ENCODE measurements at regions not wholly inside any gene's neighbourhood (a gene's known extent, or its start where the extent isn't known, plus 50 kb on each side); places are given as distances from the start of the nearest gene placed in this dataset.

GRCh38 chr11:134746609-134747008, 334.6 kb upstream of the B3GAT1 start:
- Histone ChIP-seq H3K9me3 (no peaks in the 10 kb centered on the region), H3K4me3 (no peak overlapping the region), H3K27me3 (no peaks in the 10 kb centered on the region), H3K27ac (no peak overlapping the region), H3K4me1 (ENCODE audit: insufficient read depth) (peaks cover 2% of the 10 kb centered on the region), H3K36me3 (no peaks in the 10 kb centered on the region)
- TF ChIP-seq EP300 (IDR thresholded peaks at IDR 0.05) (no peak), POLR2A (IDR thresholded peaks at IDR 0.05) (no peak), CTCF (IDR thresholded peaks at IDR 0.05) (no peak)
- intact Hi-C loops (cut with DNase I) = no loop called here
- WGBS, 3 donors = 73 to 86% (median 81%) methylated on average over 2 of the region's 2 CpGs
- DNase-seq = no peak

GRCh38 chr11:134745456-134745855, 333.4 kb upstream of the B3GAT1 start:
- Histone ChIP-seq H3K27me3 (no peaks in the 10 kb centered on the region), H3K9me3 (no peaks in the 10 kb centered on the region), H3K4me3 (no peak overlapping the region), H3K27ac (no peak overlapping the region), H3K4me1 (ENCODE audit: insufficient read depth) (peaks cover 2% of the 10 kb centered on the region), H3K36me3 (no peaks in the 10 kb centered on the region)
- DNase-seq = no peak
- intact Hi-C loops (cut with DNase I) = no loop called here
- WGBS, 3 donors = 53 to 81% (median 64%) methylated on average over 3 of the region's 3 CpGs
- no peak for TF ChIP-seq EP300 (IDR thresholded peaks at IDR 0.05)
- no peak for TF ChIP-seq POLR2A (IDR thresholded peaks at IDR 0.05)
- no peak for TF ChIP-seq CTCF (IDR thresholded peaks at IDR 0.05)

- intact Hi-C loops (cut with DNase I) = no loop called here
- no peak overlapping the region for H3K27ac ChIP-seq
- no peaks in the 10 kb centered on the region for H3K9me3 ChIP-seq
- no peaks in the 10 kb centered on the region for H3K27me3 ChIP-seq
- no peaks in the 10 kb centered on the region for H3K36me3 ChIP-seq
- no peak overlapping the region for H3K4me3 ChIP-seq
- peaks cover 2% of the 10 kb centered on the region for H3K4me1 ChIP-seq (ENCODE audit: insufficient read depth)
- TF ChIP-seq POLR2A (IDR thresholded peaks at IDR 0.05) (no peak), CTCF (IDR thresholded peaks at IDR 0.05) (no peak), EP300 (IDR thresholded peaks at IDR 0.05) (no peak)
- WGBS, 3 donors = 84 to 100% (median 91%) methylated on average over 4 of the region's 4 CpGs
- no peak for DNase-seq
Measured at GRCh38 chr11:134743820-134744195, 331.8 kb upstream of the B3GAT1 start.

- no peak overlapping the region for H3K27ac ChIP-seq
- TF ChIP-seq POLR2A (IDR thresholded peaks at IDR 0.05) (no peak), CTCF (IDR thresholded peaks at IDR 0.05) (no peak), EP300 (IDR thresholded peaks at IDR 0.05) (no peak)
- H3K4me3 ChIP-seq = no peak overlapping the region
- no peaks in the 10 kb centered on the region for H3K27me3 ChIP-seq
- WGBS, 3 donors = 43 to 52% (median 46%) methylated on average over 12 of the region's 12 CpGs
- no peaks in the 10 kb centered on the region for H3K36me3 ChIP-seq
- intact Hi-C loops (cut with DNase I) = no loop called here
- no peak for DNase-seq
- H3K4me1 ChIP-seq (ENCODE audit: insufficient read depth) = peaks cover 2% of the 10 kb centered on the region
- H3K9me3 ChIP-seq = no peaks in the 10 kb centered on the region
Measured at GRCh38 chr11:134742956-134743819, 331.1 kb upstream of the B3GAT1 start.
